ENCODE measurements at regions not wholly inside any gene's neighbourhood (a gene's known extent, or its start where the extent isn't known, plus 50 kb on each side); places are given as distances from the start of the nearest gene placed in this dataset.

- DNase-seq = no peak
- Histone ChIP-seq H3K4me1 (no peaks in the 10 kb centered on the region), H3K36me3 (no peaks in the 10 kb centered on the region), H3K9me3 (no peaks in the 10 kb centered on the region), H3K27ac (no peak overlapping the region), H3K4me3 (no peak overlapping the region), H3K27me3 (no peaks in the 10 kb centered on the region)
- TF ChIP-seq CTCF (IDR thresholded peaks at IDR 0.05) = no peak
- no peak for TF ChIP-seq POLR2A (IDR thresholded peaks at IDR 0.05)
Measured at GRCh38 chr4:62814510-62815047, 1594.7 kb downstream of the TECRL start.

GRCh38 chr4:62806816-62807215 is 1602.4 kb downstream of the TECRL start:
- Histone ChIP-seq H3K27ac (no peak overlapping the region), H3K4me3 (no peak overlapping the region), H3K4me1 (no peaks in the 10 kb centered on the region), H3K9me3 (no peaks in the 10 kb centered on the region), H3K36me3 (no peaks in the 10 kb centered on the region), H3K27me3 (no peaks in the 10 kb centered on the region)
- no peak for DNase-seq
- no peak for TF ChIP-seq CTCF (IDR thresholded peaks at IDR 0.05)
- TF ChIP-seq POLR2A (IDR thresholded peaks at IDR 0.05) = no peak

- Histone ChIP-seq H3K27me3 (no peaks in the 10 kb centered on the region), H3K4me3 (no peak overlapping the region), H3K36me3 (no peaks in the 10 kb centered on the region), H3K9me3 (no peaks in the 10 kb centered on the region), H3K4me1 (no peaks in the 10 kb centered on the region), H3K27ac (no peak overlapping the region)
- no peak for DNase-seq
- no peak for TF ChIP-seq POLR2A (IDR thresholded peaks at IDR 0.05)
- no peak for TF ChIP-seq CTCF (IDR thresholded peaks at IDR 0.05)
Measured at GRCh38 chr4:62804075-62804474, 1603.9 kb downstream of the ADGRL3 start.

- TF ChIP-seq CTCF (IDR thresholded peaks at IDR 0.05) (no peak), POLR2A (IDR thresholded peaks at IDR 0.05) (no peak)
Measured at GRCh38 chr4:62797221-62797620, 1597.1 kb downstream of the ADGRL3 start.

GRCh38 chr4:62791386-62791785 is 1591.3 kb downstream of the ADGRL3 start:
- H3K4me3 ChIP-seq = no peak overlapping the region
- TF ChIP-seq CTCF (IDR thresholded peaks at IDR 0.05) = no peak
- no peak for TF ChIP-seq POLR2A (IDR thresholded peaks at IDR 0.05)
- H3K4me1 ChIP-seq = no peaks in the 10 kb centered on the region
- H3K27me3 ChIP-seq = no peaks in the 10 kb centered on the region
- no peaks in the 10 kb centered on the region for H3K36me3 ChIP-seq
- DNase-seq = no peak
- no peaks in the 10 kb centered on the region for H3K9me3 ChIP-seq
- no peak overlapping the region for H3K27ac ChIP-seq

More at GRCh38 chr4:62797221-62797620, 1597.1 kb downstream of the ADGRL3 start:
- no peaks in the 10 kb centered on the region for H3K27me3 ChIP-seq
- no peaks in the 10 kb centered on the region for H3K4me1 ChIP-seq
- no peak overlapping the region for H3K4me3 ChIP-seq
- no peak for DNase-seq
- no peaks in the 10 kb centered on the region for H3K36me3 ChIP-seq
- H3K9me3 ChIP-seq = no peaks in the 10 kb centered on the region
- H3K27ac ChIP-seq = no peak overlapping the region

Data from Peyer's patch (tissue), 4 donors.